HepG2 (cell line): ENCODE measurements at regions not wholly inside any gene's neighbourhood (a gene's known extent, or its start where the extent isn't known, plus 50 kb on each side); places are given as distances from the start of the nearest gene placed in this dataset.

Experiments
- ATAC-seq: fragments of 200-7000 bp; cut with Tn5 transposase; 3 replicates; pipeline ENCODE4 v1.9.1; 2020; ENCODE audit warnings: mild to moderate bottlenecking, moderate library complexity
- BruUV-seq: library from RNA; stranded (reverse); fragments of 400-500 nt; replicated peaks from 2 replicates; lab custom pipeline; 2021; lab: Mats Ljungman, UMichigan
- CTCF ChIA-PET: fragments of 300-600 bp; formaldehyde crosslinking; extraction: SDS; loops from one replicate; lab custom pipeline; 2021; ENCODE audit warnings: low total read pairs, inconsistent platforms, low intra/inter-chr PET ratio; lab: Yijun Ruan, JAX
- POLR2A ChIA-PET: fragments of 350-600 bp; sonication (Branson Sonifier 250); formaldehyde crosslinking; loops from one replicate; lab custom pipeline; 2020; ENCODE audit warnings: antibody characterized with exemption, inconsistent platforms; lab: Yijun Ruan, JAX
- DNase-seq: peaks from one replicate; pipeline ENCODE4 v3.0.0-alpha.2; 2015; ENCODE audit warnings: low spot score
- FAIRE-seq: peaks from 3 replicates; lab custom pipeline; 2011; peaks lifted over from hg19 to GRCh38; lab: Jason Lieb, UNC
- H2AFZ ChIP-seq: one replicate; pipeline ENCODE4 v1.6.1; 2011; ENCODE audit warnings: low read length, inconsistent platforms
- H3K27ac ChIP-seq: fragments of 300-600 bp; 3 replicates; pipeline ENCODE4 v1.8.0; 2011; ENCODE audit warnings: mixed run types, mild to moderate bottlenecking, mixed read lengths, low read length, inconsistent platforms; ENCODE audit not compliant: insufficient read depth; ENCODE audit errors: extremely low read length
- H3K27me3 ChIP-seq, 2 experiments: fragments of 200-600 bp in 1 of 2; 2 replicates in 1 of 2; 3 replicates in 1 of 2; pipeline versions ENCODE4 v1.6.0 to v1.8.0; 2011; ENCODE audit warnings: low read length in 2 of 2, mild to moderate bottlenecking in 2 of 2, moderate library complexity in 2 of 2, inconsistent platforms in 1 of 2; ENCODE audit not compliant: insufficient read depth in 2 of 2, control insufficient read depth in 1 of 2
- H3K36me3 ChIP-seq, 2 experiments: fragments of 200-600 bp in 1 of 2; replicated peaks in 1 of 2; 2 replicates in 1 of 2; 3 replicates in 1 of 2; pipeline versions ENCODE4 v1.5.1 to v1.8.0; 2011; ENCODE audit warnings: low read length in 2 of 2, inconsistent platforms in 1 of 2; ENCODE audit not compliant: insufficient read depth in 2 of 2, control insufficient read depth in 1 of 2
- H3K4me1 ChIP-seq: 2 replicates; pipeline ENCODE4 v1.5.1; 2012; ENCODE audit warnings: low read length, inconsistent platforms; ENCODE audit not compliant: insufficient read depth
- H3K4me2 ChIP-seq: 2 replicates; pipeline ENCODE4 v1.6.0; 2011; ENCODE audit warnings: low read depth, low read length, inconsistent platforms
- H3K4me3 ChIP-seq, 3 experiments: fragments of 200-600 bp in 1 of 3; sonication (generic), shearing (Covaris generic) in 1 of 3; replicated peaks in 1 of 3; 2 replicates each; pipeline ENCODE4 v1.5.1; 2011 to 2016; ENCODE audit warnings: low read length in 3 of 3, inconsistent platforms in 2 of 3, low read depth in 2 of 3, mild to moderate bottlenecking in 2 of 3, control low read depth in 1 of 3, mixed read lengths in 1 of 3; ENCODE audit not compliant: insufficient read depth in 1 of 3
- H3K79me2 ChIP-seq: one replicate; pipeline ENCODE4 v1.6.1; 2011; ENCODE audit warnings: low read length, inconsistent platforms; ENCODE audit not compliant: insufficient read depth
- H3K9ac ChIP-seq: 2 replicates; pipeline ENCODE4 v1.6.0; 2011; ENCODE audit warnings: mild to moderate bottlenecking, low read depth, low read length, inconsistent platforms; ENCODE audit not compliant: insufficient read depth
- H3K9me3 ChIP-seq: 2 replicates; pipeline ENCODE4 v1.5.1; 2012; ENCODE audit warnings: mild to moderate bottlenecking, low read length
- H4K20me1 ChIP-seq: 2 replicates; pipeline ENCODE4 v1.6.0; 2011; ENCODE audit warnings: inconsistent platforms, mild to moderate bottlenecking, low read length, moderate library complexity; ENCODE audit not compliant: insufficient read depth
- ATAD3A ChIP-seq: sonication (generic); formaldehyde crosslinking; IDR thresholded peaks from 2 replicates; pipeline ENCODE4 v1.4.0; 2020; ENCODE audit warnings: missing genetic modification reagents
- SMYD3 ChIP-seq: sonication (generic); formaldehyde crosslinking; IDR thresholded peaks from 2 replicates; pipeline ENCODE4 v1.8.1; 2023; ENCODE audit warnings: mild to moderate bottlenecking, missing genetic modification reagents
- SP5 ChIP-seq: IDR thresholded peaks from 2 replicates; pipeline ENCODE4 v1.6.1; 2016; ENCODE audit warnings: low read depth, borderline replicate concordance
- ZNF407 ChIP-seq: sonication (generic); formaldehyde crosslinking; IDR thresholded peaks from one replicate; pipeline ENCODE4 v1.5.1; 2020; ENCODE audit warnings: mild to moderate bottlenecking, missing genetic modification reagents; ENCODE audit errors: not compliant biosample characterization
- ZNF709 ChIP-seq: sonication (generic); formaldehyde crosslinking; IDR thresholded peaks from 2 replicates; pipeline ENCODE4 v1.5.0; 2020; ENCODE audit warnings: mild to moderate bottlenecking, missing genetic modification reagents
- ZNF770 ChIP-seq: sonication (generic); formaldehyde crosslinking; IDR thresholded peaks from 2 replicates; pipeline ENCODE4 v1.5.0; 2020; ENCODE audit warnings: mild to moderate bottlenecking, missing genetic modification reagents
- WGBS: methylation state at CpG from one replicate; pipeline ENCODE4 v1.1.6; 2017; ENCODE audit warnings: low lambda C conversion rate; 5-methylcytosine and 5-hydroxymethylcytosine counted together
- in situ Hi-C: cut with HindIII; loops from 2 replicates; pipeline ENCODE4 v1.10.0; 2017; ENCODE audit warnings: low pct_unique_long_range_greater_than_20kb; ENCODE audit not compliant: extremely low pct_ligation_motif_present
- intact Hi-C: fragments of 100-400 bp; cut with micrococcal nuclease; formaldehyde crosslinking; loops from one replicate; pipeline ENCODE4 v1.10.0; 2022; ENCODE audit not compliant: unreplicated experiment

- TF ChIP-seq ZNF770 (CRISPR knock-in tag): no peak
- TF ChIP-seq ATAD3A: no peak
These were observed 190.5 kb upstream of the PLXNC1 start (continued) for GRCh38 chr12:93957870-93958269.

GRCh38 chr12:93959657-93960056 is 188.7 kb upstream of the PLXNC1 start:
- CTCF ChIA-PET: no interaction called here
- WGBS: 4% methylated on average over 1 of the region's 1 CpG
- no peak for TF ChIP-seq ZNF709 (CRISPR knock-in tag)
- no peak for TF ChIP-seq SP5
- no peak overlapping the region for H3K4me2 ChIP-seq
- H3K27me3 ChIP-seq: no peaks in the 10 kb centered on the region; a peak in 1 of 5 replicates
- H2AFZ ChIP-seq: no peak overlapping the region
- no peaks in the 10 kb centered on the region for H3K79me2 ChIP-seq
- no peak overlapping the region for H3K4me3 ChIP-seq
- H3K9ac ChIP-seq: no peak overlapping the region
- in situ Hi-C loops (no loop called here), intact Hi-C loops (no loop called here)
- no peaks in the 10 kb centered on the region for H3K4me1 ChIP-seq
- ATAC-seq: no peak
- no peak for DNase-seq
- H4K20me1 ChIP-seq: no peaks in the 10 kb centered on the region
- BruUV-seq: no TSS peak
- no peak overlapping the region for H3K27ac ChIP-seq
- no peak for FAIRE-seq
- POLR2A ChIA-PET: no interaction called here
- no peaks in the 10 kb centered on the region for H3K36me3 ChIP-seq
- no peaks in the 10 kb centered on the region for H3K9me3 ChIP-seq

- Histone ChIP-seq H3K36me3 (no peaks in the 10 kb centered on the region), H3K4me2 (no peak overlapping the region), H3K9ac (no peak overlapping the region), H3K27me3 (no peaks in the 10 kb centered on the region; a peak in 1 of 5 replicates), H3K27ac (no peak overlapping the region), H3K4me1 (no peaks in the 10 kb centered on the region), H3K4me3 (no peak overlapping the region), H3K79me2 (no peaks in the 10 kb centered on the region), H4K20me1 (no peaks in the 10 kb centered on the region), H3K9me3 (no peaks in the 10 kb centered on the region), H2AFZ (no peak overlapping the region)
- ATAC-seq (no peak), DNase-seq (no peak), FAIRE-seq (no peak)
- BruUV-seq: no TSS peak
- intact Hi-C loops: no loop called here
- 0% methylated on average over 2 of the region's 2 CpGs for WGBS
- POLR2A ChIA-PET: no interaction called here
- in situ Hi-C loops: no loop called here
- CTCF ChIA-PET: no interaction called here
- TF ChIP-seq ZNF407 (no peak), SMYD3 (CRISPR knock-in tag) (no peak)
These were observed 187.9 kb upstream of the PLXNC1 start for GRCh38 chr12:93960521-93960920.
